GM12878 (cell line): ENCODE measurements at regions not wholly inside any gene's neighbourhood (a gene's known extent, or its start where the extent isn't known, plus 50 kb on each side); places are given as distances from the start of the nearest gene placed in this dataset.

Experiments used
- ATAC-seq: fragments of 200-7000 bp; cut with Tn5 transposase; 3 replicates; pipeline ENCODE4 v1.9.1; 2020; ENCODE audit warnings: mild to moderate bottlenecking, moderate library complexity
- BruUV-seq: library from RNA; stranded (reverse); fragments of 400-500 nt; replicated peaks from 2 replicates; lab custom pipeline; 2021; lab: Mats Ljungman, UMichigan
- CTCF ChIA-PET: fragments of 300-600 bp; sonication (Branson Sonifier 250); formaldehyde crosslinking; extraction: SDS; loops from one replicate; lab custom pipeline; 2021; ENCODE audit warnings: inconsistent platforms; lab: Yijun Ruan, JAX
- POLR2A ChIA-PET: fragments of 350-600 bp; formaldehyde crosslinking; extraction: SDS; loops from one replicate; lab custom pipeline; 2021; ENCODE audit warnings: inconsistent platforms; lab: Charles Lee
- RAD21 ChIA-PET: fragments of 300-600 bp; sonication (Branson Sonifier 250); formaldehyde crosslinking; loops from one replicate; lab custom pipeline; 2023; ENCODE audit warnings: antibody characterized with exemption; ENCODE audit not compliant: unreplicated experiment; lab: Charles Lee
- SMC1A ChIA-PET: fragments of 300-600 bp; sonication (Branson Sonifier 250); formaldehyde crosslinking; loops from one replicate; lab custom pipeline; 2023; ENCODE audit not compliant: unreplicated experiment, uncharacterized antibody; lab: Charles Lee
- DNase-seq: peaks from one replicate; pipeline ENCODE4 v3.0.0-alpha.2; 2011; ENCODE audit warnings: low read depth, low spot score
- FAIRE-seq: peaks from 3 replicates; lab custom pipeline; 2011; peaks lifted over from hg19 to GRCh38; lab: Jason Lieb, UNC
- H2AFZ ChIP-seq: 2 replicates; pipeline ENCODE4 v1.6.0; 2011; ENCODE audit warnings: low read depth, low read length, control low read depth; ENCODE audit not compliant: control insufficient read depth
- H3K27ac ChIP-seq: 2 replicates; pipeline ENCODE4 v1.5.1; 2011; ENCODE audit warnings: control low read depth; ENCODE audit not compliant: control insufficient read depth, insufficient read depth
- H3K27me3 ChIP-seq, 2 experiments: replicated peaks in 1 of 2; 2 replicates each; pipeline versions ENCODE4 v1.6.0 to v1.6.1; 2011; ENCODE audit warnings: low read length in 1 of 2; ENCODE audit not compliant: control insufficient read depth in 2 of 2, insufficient read depth in 2 of 2
- H3K36me3 ChIP-seq, 2 experiments: 2 replicates each; pipeline ENCODE4 v1.5.1; 2011; ENCODE audit warnings: low read length in 1 of 2; ENCODE audit not compliant: control insufficient read depth in 2 of 2, insufficient read depth in 2 of 2
- H3K4me1 ChIP-seq: 2 replicates; pipeline ENCODE4 v1.6.1; 2011; ENCODE audit warnings: mild to moderate bottlenecking, low read length, moderate library complexity, mixed read lengths; ENCODE audit not compliant: control insufficient read depth, insufficient read depth
- H3K4me2 ChIP-seq: 2 replicates; pipeline ENCODE4 v1.6.0; 2011; ENCODE audit warnings: control low read depth; ENCODE audit not compliant: control insufficient read depth, insufficient read depth
- H3K4me3 ChIP-seq: fragments of 200-600 bp; sonication (generic); 2 replicates; pipeline ENCODE4 v1.5.1; 2016
- H3K79me2 ChIP-seq: 2 replicates; pipeline ENCODE4 v1.6.0; 2011; ENCODE audit warnings: low read length; ENCODE audit not compliant: control insufficient read depth, insufficient read depth
- H3K9ac ChIP-seq: 2 replicates; pipeline ENCODE4 v1.8.0; 2011; ENCODE audit warnings: low read length, control low read depth, mixed read lengths; ENCODE audit not compliant: control insufficient read depth, insufficient read depth
- H3K9me3 ChIP-seq: replicated peaks from 3 replicates; pipeline ENCODE4 v1.5.1; 2011; ENCODE audit warnings: mild to moderate bottlenecking, low read length; ENCODE audit not compliant: control insufficient read depth, insufficient read depth
- H4K20me1 ChIP-seq: 2 replicates; pipeline ENCODE4 v1.6.0; 2011; ENCODE audit not compliant: control insufficient read depth, insufficient read depth
- CBX3 ChIP-seq: fragments of 200-600 bp; sonication (generic); IDR thresholded peaks from 2 replicates; pipeline ENCODE4 v1.6.1; 2016; ENCODE audit warnings: low read depth, borderline replicate concordance
- EZH2 ChIP-seq: IDR thresholded peaks from 2 replicates; pipeline ENCODE4 v1.6.1; 2012; ENCODE audit warnings: low read depth, mild to moderate bottlenecking, control low read depth, inconsistent platforms, low read length, borderline replicate concordance; ENCODE audit not compliant: control insufficient read depth
- FOXK2 ChIP-seq: fragments of 450-650 bp; IDR thresholded peaks from 2 replicates; pipeline ENCODE4 v1.6.1; 2017; ENCODE audit warnings: mild to moderate bottlenecking, moderate library complexity
- MTA3 ChIP-seq: IDR thresholded peaks from 2 replicates; pipeline ENCODE4 v1.6.1; 2012; ENCODE audit warnings: low read length, inconsistent platforms, borderline replicate concordance
- MXI1 ChIP-seq: fragments of 150-350 bp; IDR thresholded peaks from 2 replicates; pipeline ENCODE4 v1.6.1; 2011; ENCODE audit warnings: low read depth, mild to moderate bottlenecking, inconsistent platforms, low read length, improper control_type of control experiment
- MYB ChIP-seq: fragments of 150-350 bp; IDR thresholded peaks from 2 replicates; pipeline ENCODE4 v1.6.1; 2014; ENCODE audit warnings: mild to moderate bottlenecking, low read depth, low read length, borderline replicate concordance
- NFXL1 ChIP-seq: fragments of 450-650 bp; IDR thresholded peaks from 2 replicates; pipeline ENCODE4 v1.6.1; 2017; ENCODE audit warnings: antibody characterized with exemption, mild to moderate bottlenecking, borderline replicate concordance
- PBX3 ChIP-seq: IDR thresholded peaks from 2 replicates; pipeline ENCODE4 v1.6.1; 2011; ENCODE audit warnings: mild to moderate bottlenecking, low read depth, low read length, moderate library complexity; ENCODE audit not compliant: insufficient replicate concordance
- PKNOX1 ChIP-seq: fragments of 450-650 bp; IDR thresholded peaks from 2 replicates; pipeline ENCODE4 v1.6.1; 2016; ENCODE audit warnings: mild to moderate bottlenecking
- ZBTB11 ChIP-seq: fragments of 450-650 bp; formaldehyde crosslinking; IDR thresholded peaks from 2 replicates; pipeline ENCODE4 v1.5.0; 2022; ENCODE audit warnings: mild to moderate bottlenecking, missing genetic modification characterization
- ZNF207 ChIP-seq: fragments of 450-650 bp; IDR thresholded peaks from 2 replicates; pipeline ENCODE4 v1.6.1; 2014; ENCODE audit warnings: antibody characterized with exemption, mild to moderate bottlenecking, borderline replicate concordance
- ZNF384 ChIP-seq: IDR thresholded peaks from 2 replicates; pipeline ENCODE4 v1.6.1; 2012; ENCODE audit warnings: low read depth, mild to moderate bottlenecking, low read length, improper control_type of control experiment, borderline replicate concordance
- WGBS: methylation state at CpG from one replicate; pipeline ENCODE4 v1.1.6; 2016; ENCODE audit warnings: low lambda C conversion rate; ENCODE audit not compliant: insufficient replicate concordance, insufficient coverage; ENCODE audit errors: missing lambda C conversion rate; 5-methylcytosine and 5-hydroxymethylcytosine counted together
- in situ Hi-C: fragments of 300-500 bp; cut with MboI; formaldehyde crosslinking; loops from 9 replicates; pipeline ENCODE4 v1.14.3; 2018; ENCODE audit warnings: mixed read lengths
- intact Hi-C: fragments of 100-400 bp; cut with micrococcal nuclease; formaldehyde crosslinking; loops from one replicate; pipeline ENCODE4 v1.14.2; 2022; ENCODE audit not compliant: unreplicated experiment

GRCh38 chrX:43106009-43106408, 328.0 kb upstream of the PPP1R2C start (continued):
- TF ChIP-seq PBX3 (no peak), FOXK2 (no peak), EZH2 (no peak)

GRCh38 chrX:43108828-43109227, 330.9 kb upstream of the PPP1R2C start:
- no peak overlapping the region for H3K4me2 ChIP-seq
- ATAC-seq (no peak), DNase-seq (no peak), FAIRE-seq (no peak)
- CTCF ChIA-PET, result interaction anchor here (0.5 kb wide), 1 partner anchor 301 kb away, joined by 3 read pairs; no protein-coding TSS in a partner anchor
- SMC1A ChIA-PET, result no interaction called here
- intact Hi-C loops (no loop called here), in situ Hi-C loops (no loop called here)
- RAD21 ChIA-PET, result no interaction called here
- TF ChIP-seq ZNF207, result no peak
- no peak for TF ChIP-seq ZNF384
- no peak for TF ChIP-seq MTA3
- no peak for TF ChIP-seq NFXL1
- no peak for TF ChIP-seq MXI1
- no peak for TF ChIP-seq PKNOX1
- TF ChIP-seq ZBTB11 (CRISPR knock-in tag), result no peak
- no peak for TF ChIP-seq FOXK2
- no peak for TF ChIP-seq CBX3
- TF ChIP-seq MYB, result no peak
- no peak overlapping the region for H2AFZ ChIP-seq
- no peak overlapping the region for H3K27ac ChIP-seq
- no peaks in the 10 kb centered on the region for H3K27me3 ChIP-seq
- no peaks in the 10 kb centered on the region for H3K4me1 ChIP-seq
- no peaks in the 10 kb centered on the region for H3K79me2 ChIP-seq
- H4K20me1 ChIP-seq, result no peaks in the 10 kb centered on the region
- no peak overlapping the region for H3K9ac ChIP-seq
- BruUV-seq, result no TSS peak
- 0% methylated on average over 2 of the region's 2 CpGs for WGBS
- H3K36me3 ChIP-seq, result no peaks in the 10 kb centered on the region
- H3K9me3 ChIP-seq, result no peaks in the 10 kb centered on the region
- no peak overlapping the region for H3K4me3 ChIP-seq
- POLR2A ChIA-PET, result no interaction called here
